H1 (cell line): ENCODE measurements at regions not wholly inside any gene's neighbourhood (a gene's known extent, or its start where the extent isn't known, plus 50 kb on each side); places are given as distances from the start of the nearest gene placed in this dataset.

Experiments used
- EP300 ChIP-seq, 2 experiments: IDR thresholded peaks; 1 replicate in 1 of 2; 2 replicates in 1 of 2; pipeline ENCODE4 v1.6.1; 2011 to 2012; ENCODE audit warnings: low read depth in 2 of 2, low read length in 2 of 2, mild to moderate bottlenecking in 2 of 2, borderline replicate concordance in 1 of 2, inconsistent platforms in 1 of 2, moderate library complexity in 1 of 2
- GABPA ChIP-seq: IDR thresholded peaks from 2 replicates; pipeline ENCODE4 v1.6.1; 2011; ENCODE audit warnings: mild to moderate bottlenecking, low read length, moderate library complexity, borderline replicate concordance; ENCODE audit not compliant: insufficient read depth
- NRF1 ChIP-seq: IDR thresholded peaks from 2 replicates; pipeline ENCODE4 v1.6.1; 2011; ENCODE audit warnings: mild to moderate bottlenecking, low read depth, low read length, improper control_type of control experiment
- POLR2A ChIP-seq, 2 experiments: IDR thresholded peaks; 1 replicate in 1 of 2; 2 replicates in 1 of 2; pipeline ENCODE4 v1.6.1; 2011; ENCODE audit warnings: low read depth in 2 of 2, low read length in 2 of 2, mild to moderate bottlenecking in 2 of 2; ENCODE audit errors: control extremely low read depth in 1 of 2
- RFX5 ChIP-seq: IDR thresholded peaks from 2 replicates; pipeline ENCODE4 v1.6.1; 2011; ENCODE audit warnings: low read depth, low read length, improper control_type of control experiment, borderline replicate concordance
- SP1 ChIP-seq: IDR thresholded peaks from 2 replicates; pipeline ENCODE4 v1.6.1; 2011; ENCODE audit warnings: low read depth, low read length
- YY1 ChIP-seq: IDR thresholded peaks from 2 replicates; pipeline ENCODE4 v1.6.1; 2011; ENCODE audit warnings: low read depth, mild to moderate bottlenecking, low read length
- TF ChIP-seq, protein P1 (sequence below): IDR thresholded peaks from 2 replicates; pipeline ENCODE4 v1.6.1; 2012; ENCODE audit warnings: inconsistent platforms
- TF ChIP-seq, protein P2 (sequence below), 3 experiments: IDR thresholded peaks; 1 replicate in 2 of 3; 2 replicates in 1 of 3; pipeline versions ENCODE4 v1.5.1 to v1.6.1; 2011; ENCODE audit warnings: low read length in 3 of 3, mild to moderate bottlenecking in 3 of 3, inconsistent platforms in 2 of 3, low read depth in 1 of 3, moderate library complexity in 1 of 3; ENCODE audit not compliant: insufficient read depth in 1 of 3; ENCODE audit errors: control extremely low read depth in 1 of 3
- TF ChIP-seq, protein P3 (sequence below): IDR thresholded peaks from 2 replicates; pipeline ENCODE4 v1.6.1; 2011; ENCODE audit warnings: low read depth, mild to moderate bottlenecking, low read length; ENCODE audit not compliant: insufficient read depth

DNA sequence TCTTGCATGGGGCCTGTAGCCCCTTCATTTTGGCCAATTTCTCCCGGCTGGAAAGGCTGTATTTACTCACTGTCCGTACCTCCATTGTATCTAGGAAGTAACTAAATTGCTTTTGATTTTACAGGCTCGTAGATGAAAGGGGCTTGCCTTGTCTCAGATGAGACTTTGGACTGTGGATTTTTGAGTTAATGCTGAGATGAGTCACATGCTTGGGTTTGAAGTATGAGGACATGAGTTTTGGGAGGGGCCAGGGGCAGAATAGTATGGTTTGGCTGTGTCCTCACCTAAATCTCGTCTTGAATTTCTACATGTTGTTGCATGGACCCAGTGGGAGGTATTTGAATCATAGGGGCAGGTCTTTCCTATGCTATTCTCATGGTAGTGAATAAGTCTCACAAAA, 407.6 kb upstream of the NDST3 start:
- TF ChIP-seq, protein P1, sequence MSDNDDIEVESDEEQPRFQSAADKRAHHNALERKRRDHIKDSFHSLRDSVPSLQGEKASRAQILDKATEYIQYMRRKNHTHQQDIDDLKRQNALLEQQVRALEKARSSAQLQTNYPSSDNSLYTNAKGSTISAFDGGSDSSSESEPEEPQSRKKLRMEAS: no peak
- TF ChIP-seq, protein P2, sequence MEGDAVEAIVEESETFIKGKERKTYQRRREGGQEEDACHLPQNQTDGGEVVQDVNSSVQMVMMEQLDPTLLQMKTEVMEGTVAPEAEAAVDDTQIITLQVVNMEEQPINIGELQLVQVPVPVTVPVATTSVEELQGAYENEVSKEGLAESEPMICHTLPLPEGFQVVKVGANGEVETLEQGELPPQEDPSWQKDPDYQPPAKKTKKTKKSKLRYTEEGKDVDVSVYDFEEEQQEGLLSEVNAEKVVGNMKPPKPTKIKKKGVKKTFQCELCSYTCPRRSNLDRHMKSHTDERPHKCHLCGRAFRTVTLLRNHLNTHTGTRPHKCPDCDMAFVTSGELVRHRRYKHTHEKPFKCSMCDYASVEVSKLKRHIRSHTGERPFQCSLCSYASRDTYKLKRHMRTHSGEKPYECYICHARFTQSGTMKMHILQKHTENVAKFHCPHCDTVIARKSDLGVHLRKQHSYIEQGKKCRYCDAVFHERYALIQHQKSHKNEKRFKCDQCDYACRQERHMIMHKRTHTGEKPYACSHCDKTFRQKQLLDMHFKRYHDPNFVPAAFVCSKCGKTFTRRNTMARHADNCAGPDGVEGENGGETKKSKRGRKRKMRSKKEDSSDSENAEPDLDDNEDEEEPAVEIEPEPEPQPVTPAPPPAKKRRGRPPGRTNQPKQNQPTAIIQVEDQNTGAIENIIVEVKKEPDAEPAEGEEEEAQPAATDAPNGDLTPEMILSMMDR (IDR thresholded peaks at IDR 0.05; ENCODE audit: control extremely low read depth in 1 of 3, insufficient read depth in 1 of 3, low read depth in 1 of 3, low read length in 3 of 3): no peak
- TF ChIP-seq, protein P3, sequence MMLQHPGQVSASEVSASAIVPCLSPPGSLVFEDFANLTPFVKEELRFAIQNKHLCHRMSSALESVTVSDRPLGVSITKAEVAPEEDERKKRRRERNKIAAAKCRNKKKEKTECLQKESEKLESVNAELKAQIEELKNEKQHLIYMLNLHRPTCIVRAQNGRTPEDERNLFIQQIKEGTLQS: no peak
- no peak for TF ChIP-seq GABPA
- TF ChIP-seq YY1: no peak
- no peak for TF ChIP-seq RFX5
- TF ChIP-seq NRF1: no peak
- TF ChIP-seq EP300 (IDR thresholded peaks at IDR 0.05; ENCODE audit: borderline replicate concordance in 1 of 2, low read depth in 2 of 2, low read length in 2 of 2): no peak
- no peak for TF ChIP-seq POLR2A (IDR thresholded peaks at IDR 0.05; ENCODE audit: control extremely low read depth in 1 of 2, low read depth in 2 of 2, low read length in 2 of 2)
- no peak for TF ChIP-seq SP1
